ENCODE measurements at regions not wholly inside any gene's neighbourhood (a gene's known extent, or its start where the extent isn't known, plus 50 kb on each side); places are given as distances from the start of the nearest gene placed in this dataset.

GRCh38 chr11:41963406-41963805 is 504.0 kb upstream of the LRRC4C start:
- TF ChIP-seq, protein P1, sequence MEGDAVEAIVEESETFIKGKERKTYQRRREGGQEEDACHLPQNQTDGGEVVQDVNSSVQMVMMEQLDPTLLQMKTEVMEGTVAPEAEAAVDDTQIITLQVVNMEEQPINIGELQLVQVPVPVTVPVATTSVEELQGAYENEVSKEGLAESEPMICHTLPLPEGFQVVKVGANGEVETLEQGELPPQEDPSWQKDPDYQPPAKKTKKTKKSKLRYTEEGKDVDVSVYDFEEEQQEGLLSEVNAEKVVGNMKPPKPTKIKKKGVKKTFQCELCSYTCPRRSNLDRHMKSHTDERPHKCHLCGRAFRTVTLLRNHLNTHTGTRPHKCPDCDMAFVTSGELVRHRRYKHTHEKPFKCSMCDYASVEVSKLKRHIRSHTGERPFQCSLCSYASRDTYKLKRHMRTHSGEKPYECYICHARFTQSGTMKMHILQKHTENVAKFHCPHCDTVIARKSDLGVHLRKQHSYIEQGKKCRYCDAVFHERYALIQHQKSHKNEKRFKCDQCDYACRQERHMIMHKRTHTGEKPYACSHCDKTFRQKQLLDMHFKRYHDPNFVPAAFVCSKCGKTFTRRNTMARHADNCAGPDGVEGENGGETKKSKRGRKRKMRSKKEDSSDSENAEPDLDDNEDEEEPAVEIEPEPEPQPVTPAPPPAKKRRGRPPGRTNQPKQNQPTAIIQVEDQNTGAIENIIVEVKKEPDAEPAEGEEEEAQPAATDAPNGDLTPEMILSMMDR (IDR thresholded peaks at IDR 0.05), result no peak
- TF ChIP-seq EP300 (IDR thresholded peaks at IDR 0.05), result no peak
